Middle frontal gyrus (tissue), 1 donor: ENCODE measurements at regions not wholly inside any gene's neighbourhood (a gene's known extent, or its start where the extent isn't known, plus 50 kb on each side); places are given as distances from the start of the nearest gene placed in this dataset.

ENCODE experiments used
- DNase-seq: peaks from one replicate; pipeline ENCODE4 v3.0.0-alpha.2; 2015; ENCODE audit warnings: low spot score; ENCODE audit errors: extremely low spot score

DNA sequence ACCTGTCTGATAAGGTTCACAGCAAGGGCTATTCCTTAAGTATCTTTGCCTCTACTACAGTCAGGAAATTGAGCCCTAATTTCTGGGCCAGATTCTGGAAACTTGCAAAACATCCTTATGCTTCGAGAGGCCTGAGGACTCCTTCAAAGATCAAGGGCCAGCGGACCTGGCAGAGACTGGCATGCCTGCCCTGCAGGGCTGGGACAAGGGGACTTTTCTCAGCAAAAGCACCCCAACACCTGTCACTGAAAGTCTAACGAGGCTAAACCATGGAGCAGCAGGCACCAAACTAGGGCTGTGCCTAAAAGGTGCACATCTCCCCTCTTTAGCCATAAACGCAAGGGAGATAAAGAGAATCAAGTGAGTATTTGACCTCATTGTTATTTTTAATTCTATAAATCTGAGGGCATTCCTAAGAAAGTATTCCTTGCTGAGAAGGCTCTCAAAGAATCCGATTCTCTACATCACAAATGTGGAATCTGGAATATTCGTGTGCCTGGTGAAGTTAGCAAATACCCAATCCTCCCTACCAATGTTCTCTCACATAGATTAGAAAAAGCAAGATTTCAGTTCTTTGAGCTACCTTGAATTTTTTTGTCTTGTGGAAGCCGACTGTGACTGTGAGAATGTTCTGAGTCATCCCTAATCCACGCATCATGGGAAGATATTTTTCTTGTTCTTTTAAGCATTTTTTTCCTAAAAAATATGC lies 328.2 kb upstream of the NOVA1 start:
- DNase-seq, result peak; percentile 33

DNA sequence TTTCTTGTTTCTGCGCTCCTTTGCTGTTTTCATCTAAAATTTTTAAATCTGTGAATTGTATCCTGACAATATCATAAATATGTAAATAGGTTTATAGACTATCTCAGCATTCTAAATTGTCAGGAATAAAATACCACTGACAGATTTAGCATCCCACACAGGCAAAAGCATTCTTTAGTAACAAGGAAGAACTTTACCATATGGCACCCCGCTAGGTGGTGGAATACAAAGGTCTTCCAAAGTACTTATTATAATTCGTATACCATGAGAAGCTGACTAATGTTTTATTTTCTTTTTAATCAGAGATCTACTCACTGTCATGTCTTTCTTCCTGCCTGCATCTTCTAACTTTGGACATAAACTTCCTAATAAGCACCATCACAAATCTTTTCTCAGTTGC lies 328.8 kb upstream of the NOVA1 start:
- DNase-seq, result peak; percentile 7

DNA sequence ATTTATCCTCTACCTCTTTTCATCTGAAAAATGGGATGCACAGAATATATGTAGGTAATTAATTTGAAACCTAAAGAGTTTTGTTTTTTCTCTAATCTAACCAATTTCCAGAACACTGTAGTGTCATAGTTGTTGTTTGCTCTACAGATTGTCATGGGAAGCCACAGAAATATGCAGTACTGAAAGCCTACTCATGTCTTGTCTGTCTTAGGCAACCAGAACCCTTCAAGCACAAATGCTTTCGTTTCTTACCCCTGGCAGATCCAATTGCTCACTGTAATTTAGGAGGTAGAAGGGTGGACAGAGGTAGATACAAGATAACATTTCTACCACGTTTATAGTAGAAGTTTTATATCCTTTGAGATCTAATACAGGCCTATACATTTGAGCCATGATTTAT lies 330.2 kb upstream of the NOVA1 start:
- no peak for DNase-seq

DNA sequence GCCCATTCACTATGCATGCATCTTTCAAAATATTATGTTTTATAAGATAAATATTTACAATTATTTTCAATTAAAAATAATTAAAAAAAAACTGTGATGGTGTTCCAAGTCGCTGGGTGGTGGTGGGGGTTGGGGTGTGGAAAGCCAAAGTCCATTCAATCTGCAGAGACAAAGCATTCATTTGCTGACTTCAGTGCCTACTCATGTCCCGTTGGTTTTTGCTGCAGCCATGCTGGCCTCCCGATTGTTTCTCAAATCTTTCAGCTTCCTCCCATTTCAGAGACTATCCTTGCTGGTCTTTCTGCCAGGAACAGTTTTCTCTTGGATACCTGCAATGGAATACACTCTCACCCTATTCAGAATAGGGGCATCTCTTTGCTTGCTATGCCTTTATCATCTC lies 331.5 kb upstream of the NOVA1 start:
- DNase-seq, result no peak

DNA sequence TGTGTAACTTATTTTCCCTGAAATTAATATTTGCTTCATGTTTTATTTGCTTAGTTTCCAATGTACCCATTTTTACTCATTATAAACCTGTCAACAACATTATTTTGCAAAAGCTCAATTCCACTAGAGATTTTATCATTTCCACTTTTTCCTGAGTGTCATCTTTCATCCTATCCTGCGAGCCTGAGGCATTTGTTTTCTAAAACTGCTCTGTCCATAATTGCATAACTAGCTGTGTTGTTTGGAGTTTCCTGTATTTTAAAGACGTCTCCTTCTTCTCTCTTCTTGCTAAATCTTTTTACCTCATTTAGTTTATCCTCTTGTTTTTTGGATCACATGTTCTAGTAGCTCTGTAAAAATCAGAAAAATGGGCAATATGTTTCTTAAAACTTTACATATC lies 332.7 kb upstream of the NOVA1 start:
- DNase-seq, result no peak

DNA sequence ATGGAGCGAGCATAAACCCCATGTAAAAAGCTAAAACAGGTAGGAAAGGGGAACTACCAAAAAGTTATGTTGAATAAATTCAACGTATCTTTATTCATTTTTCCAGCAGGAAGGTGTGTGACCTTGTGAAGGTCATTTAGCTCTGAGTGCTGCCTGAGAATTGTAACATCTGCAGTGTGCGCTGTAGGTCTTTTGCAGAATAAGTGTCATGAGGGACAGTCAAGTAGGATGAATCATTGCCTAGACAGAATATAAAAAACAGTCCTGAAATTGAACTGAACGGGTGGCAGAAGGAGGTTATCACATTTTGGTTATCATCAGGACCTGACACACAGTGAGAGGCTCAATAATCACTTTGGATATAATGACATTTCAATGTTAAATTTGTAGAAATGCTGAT lies 334.8 kb upstream of the NOVA1 start:
- no peak for DNase-seq

DNA sequence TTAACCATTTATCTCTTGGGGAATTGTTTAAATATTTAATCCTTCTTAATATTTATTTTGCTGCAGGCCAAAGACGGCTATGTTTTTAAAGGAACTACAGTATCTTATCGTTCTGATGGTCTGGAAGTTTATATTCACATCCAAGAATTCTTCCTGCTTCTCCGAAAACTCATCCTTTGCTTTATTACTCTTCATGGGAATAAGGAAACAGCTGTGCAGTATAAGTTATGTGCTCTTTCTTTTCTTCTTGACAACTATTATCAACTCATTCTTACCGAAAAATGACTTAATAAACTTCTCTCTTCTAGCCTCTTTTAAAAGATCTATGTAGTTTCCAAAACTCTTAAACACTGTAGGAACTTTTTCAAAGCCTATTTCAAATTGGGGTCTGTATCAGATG lies 335.6 kb upstream of the NOVA1 start:
- no peak for DNase-seq

DNA sequence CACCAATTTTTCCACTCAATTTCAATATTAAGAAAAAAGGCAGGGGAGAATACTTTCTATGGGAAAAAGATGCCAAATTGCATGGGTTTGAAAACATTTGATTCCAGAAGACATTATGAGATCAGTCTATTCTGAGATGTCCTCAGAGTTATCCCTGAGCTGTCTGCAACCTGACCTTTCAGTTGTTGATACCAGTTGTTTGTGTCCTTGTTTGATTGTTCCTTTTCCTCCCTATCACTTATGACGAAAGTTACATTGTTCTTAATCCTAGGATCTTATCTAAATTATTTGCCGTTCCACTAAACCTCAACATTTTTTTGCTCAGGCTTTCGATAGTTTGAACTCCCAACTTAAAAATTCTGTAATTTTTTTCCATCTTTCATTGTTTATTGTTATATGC lies 336.3 kb upstream of the NOVA1 start:
- DNase-seq, result no peak

DNA sequence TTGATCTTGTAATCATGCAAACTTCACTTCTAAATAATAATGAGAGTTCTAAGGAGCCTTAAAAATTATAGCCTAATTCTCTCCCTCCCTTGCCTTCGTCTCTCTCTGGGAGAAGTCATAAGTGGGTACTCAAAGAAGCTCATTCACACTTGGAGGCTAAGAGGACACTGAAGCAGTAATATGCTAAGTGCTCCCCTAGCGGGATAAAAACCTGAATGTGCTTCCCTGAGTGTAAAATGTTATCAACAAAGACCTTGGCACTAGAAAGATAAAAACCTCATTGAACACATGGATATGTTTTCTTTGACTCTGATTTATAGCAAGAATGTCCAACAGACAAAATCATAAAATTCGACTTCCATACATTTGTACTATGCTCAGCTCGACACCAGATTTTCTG lies 337.9 kb upstream of the NOVA1 start:
- no peak for DNase-seq

DNA sequence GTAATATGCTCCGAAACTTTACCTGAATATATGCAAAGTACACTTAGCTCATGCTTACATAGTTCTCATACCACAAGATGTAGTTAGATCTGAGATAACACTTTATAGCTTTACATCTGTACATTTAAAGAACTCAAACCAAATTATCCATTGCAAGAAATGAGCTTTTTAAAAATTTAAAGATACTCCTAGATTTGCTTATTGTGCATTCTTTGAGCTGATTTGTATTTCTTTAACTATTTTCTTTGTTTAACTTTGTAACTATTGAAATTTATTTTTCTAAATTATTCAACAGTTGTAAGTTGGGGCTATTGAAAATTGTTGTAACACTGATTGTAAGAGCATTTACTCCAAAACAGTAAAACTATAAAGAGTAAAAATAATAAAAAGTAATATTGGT lies 340.2 kb upstream of the NOVA1 start:
- DNase-seq, result no peak

DNA sequence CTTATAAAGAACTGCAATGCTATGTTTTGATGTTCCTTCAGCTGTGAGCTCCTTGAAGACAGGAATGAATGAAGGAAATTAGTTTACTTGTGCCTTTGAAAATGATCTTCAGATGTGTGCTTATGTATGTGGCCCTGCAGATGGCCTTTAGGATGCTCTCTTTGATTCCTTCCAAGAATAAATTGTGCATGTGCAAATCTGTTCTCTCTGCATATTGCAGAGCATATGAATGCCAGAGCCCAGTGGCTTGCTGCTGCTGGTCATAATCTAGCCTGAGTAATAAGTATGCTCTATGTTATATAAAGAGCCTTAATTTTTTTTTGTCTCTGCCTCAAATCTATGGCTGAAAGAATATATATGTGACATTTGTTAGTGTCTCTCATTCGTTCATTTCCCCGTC lies 341.9 kb upstream of the NOVA1 start:
- DNase-seq, result no peak

DNA sequence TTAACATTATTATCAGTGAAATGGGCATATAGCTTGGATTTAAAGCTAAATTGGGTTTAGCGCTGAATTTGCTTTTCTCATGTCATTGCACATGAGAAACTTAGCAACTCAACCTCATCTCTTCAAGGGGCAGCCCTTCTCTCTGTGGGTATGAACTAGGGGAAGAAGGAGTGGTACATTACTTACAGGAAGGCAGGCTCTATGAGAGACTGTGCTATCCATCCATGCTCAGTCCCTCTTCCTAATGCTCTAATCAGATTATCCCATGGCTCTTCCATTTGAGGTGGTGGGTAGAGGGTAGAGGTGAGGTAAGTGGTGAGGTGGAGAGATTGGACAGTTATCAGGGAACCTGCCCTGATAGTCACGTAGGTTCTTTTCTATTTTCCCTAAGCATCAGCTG lies 343.7 kb upstream of the NOVA1 start:
- no peak for DNase-seq

DNA sequence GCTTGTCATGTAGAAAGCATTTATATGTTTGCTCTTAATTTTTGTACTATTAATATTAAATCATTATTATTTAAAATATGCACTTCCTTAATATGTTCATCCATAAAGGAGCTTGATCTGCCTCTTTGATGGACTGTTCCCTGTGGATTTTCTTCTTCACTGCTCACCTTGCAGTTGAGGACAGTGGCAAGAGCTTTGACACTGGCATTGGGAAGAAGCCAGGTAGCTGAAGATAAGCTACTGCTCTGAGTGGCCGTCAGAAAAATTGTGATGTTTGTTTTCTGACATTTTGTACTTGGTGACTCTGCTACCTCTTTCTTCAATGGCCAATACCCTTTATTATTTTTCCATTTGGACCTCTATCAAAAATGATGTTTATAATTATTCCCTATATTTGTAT lies 349.4 kb upstream of the NOVA1 start:
- no peak for DNase-seq

DNA sequence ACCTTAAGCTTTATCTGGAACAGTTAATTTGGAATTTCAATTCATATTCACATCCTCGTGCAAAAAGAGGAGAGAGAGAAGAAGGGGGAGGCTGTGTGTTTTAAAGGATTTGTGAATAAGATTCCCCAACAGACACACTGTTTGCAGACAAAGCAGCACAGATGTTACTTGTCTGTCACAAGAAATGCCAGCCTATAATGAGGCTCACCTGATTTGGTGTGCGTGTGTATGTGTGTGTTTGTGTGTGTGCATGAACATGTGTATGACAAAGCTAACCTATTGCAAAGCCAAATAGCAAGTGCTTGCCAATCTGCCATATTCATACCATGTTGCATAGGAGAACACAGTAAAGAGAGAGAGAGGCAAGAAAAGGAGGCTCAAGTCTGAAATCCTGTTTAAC lies 361.6 kb upstream of the NOVA1 start:
- no peak for DNase-seq

DNA sequence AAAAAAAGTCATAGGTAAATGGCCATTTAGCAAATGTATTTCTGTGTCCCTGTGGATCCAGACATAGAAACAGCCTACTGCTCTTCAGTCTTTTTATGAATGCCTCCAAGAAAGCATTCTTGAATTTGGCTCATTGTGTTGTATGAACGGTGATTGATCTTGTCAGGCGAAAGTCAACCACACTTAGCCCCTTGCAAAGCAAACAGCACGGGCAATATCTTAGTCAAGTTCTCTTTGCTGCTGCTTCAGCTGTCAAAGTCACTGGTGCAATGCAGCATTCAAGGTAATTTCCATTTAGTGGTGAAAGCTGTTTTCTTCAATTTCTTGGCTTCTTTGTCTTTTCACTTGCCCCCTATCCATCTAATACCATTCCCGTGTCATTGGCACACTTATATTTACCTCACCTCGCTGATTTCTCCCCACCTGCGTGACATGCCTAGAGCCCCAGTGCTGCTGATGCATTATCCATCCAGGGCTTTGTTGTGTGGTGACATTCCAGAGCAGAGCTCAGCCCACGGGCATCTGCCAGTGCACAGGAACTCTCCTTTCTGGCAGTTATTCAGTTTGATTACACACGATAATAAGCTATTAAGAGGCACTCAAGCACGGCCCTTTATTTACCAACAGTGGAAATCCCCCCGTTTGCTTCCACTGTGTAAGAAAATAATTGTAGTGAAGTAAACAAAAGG lies 362.3 kb upstream of the NOVA1 start:
- DNase-seq, result no peak

DNA sequence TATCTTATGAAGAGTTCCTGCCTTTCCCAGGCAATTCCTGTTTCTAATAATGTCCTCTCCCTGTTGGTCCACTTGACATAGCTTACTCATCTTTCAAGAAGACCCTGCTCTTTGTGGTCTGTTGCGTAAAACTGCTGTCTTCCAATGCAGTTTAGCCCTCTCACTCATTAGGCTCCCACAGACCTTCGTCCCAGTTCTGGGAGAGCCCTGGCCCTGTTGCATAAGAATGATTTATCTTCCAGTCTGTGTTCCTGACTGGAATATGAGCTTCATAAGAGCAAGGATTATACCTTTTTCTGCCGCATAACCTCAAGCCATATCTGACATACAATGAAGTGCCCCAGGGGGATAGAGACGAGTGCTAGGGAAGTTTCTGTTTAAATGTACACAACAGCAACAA lies 365.9 kb upstream of the NOVA1 start:
- DNase-seq, result no peak

DNA sequence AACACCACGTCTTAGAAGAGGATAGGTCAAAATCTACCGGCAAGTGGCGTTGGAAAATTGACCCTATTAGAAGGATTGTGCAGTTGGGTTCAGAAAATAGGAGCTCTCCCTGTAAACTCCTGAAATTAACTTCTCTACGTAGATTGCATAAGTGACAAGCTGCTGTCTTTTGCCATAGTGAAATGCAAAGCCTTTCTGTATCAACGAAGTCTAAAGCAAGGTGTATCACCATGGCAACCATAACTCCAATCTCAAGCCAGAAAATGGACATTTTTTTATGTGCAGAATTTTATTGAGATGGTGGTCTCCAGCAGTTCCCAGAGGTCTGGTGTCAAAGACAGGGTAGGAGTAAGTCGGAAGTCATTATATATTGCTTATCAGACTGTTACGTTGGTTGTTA lies 367.7 kb upstream of the NOVA1 start:
- DNase-seq, result no peak

DNA sequence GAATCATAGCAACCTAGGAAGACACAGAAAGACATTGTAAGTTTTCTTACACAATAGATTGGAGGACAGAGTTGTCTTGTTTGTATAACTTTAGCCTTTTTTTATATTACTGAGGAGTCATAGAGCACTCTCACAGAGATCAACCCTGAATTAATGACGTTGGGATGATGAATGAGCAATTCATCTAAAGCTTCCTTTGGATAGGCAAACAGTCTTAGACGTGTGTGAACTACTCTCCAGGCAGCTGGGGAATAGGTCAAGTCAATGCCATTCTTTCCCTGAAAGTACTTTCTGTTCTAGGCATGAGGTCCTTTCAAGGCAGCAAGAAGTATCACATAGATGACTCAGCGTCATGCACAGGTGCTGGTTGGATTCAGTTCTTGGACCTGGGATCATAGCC lies 369.1 kb upstream of the NOVA1 start:
- DNase-seq, result no peak

DNA sequence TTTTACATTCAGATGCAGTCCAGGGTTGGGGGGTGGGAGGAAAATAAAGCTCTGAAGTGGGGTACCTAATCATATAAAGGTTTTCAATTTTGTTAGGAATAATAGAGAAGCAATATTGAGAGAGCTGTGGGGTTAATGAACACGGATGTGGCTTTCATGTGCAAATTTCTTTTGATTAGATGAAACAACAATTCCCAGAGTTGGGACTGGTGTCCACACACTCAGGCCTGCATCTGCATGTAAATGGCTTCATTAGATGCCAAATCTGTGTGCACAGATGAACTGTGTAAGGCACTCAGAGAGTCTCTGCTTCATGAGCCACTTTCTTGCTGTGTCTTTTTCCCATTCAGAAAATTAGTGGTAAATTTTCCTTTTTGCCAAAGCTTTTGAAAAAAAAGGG lies 377.1 kb upstream of the NOVA1 start:
- DNase-seq, result no peak

DNA sequence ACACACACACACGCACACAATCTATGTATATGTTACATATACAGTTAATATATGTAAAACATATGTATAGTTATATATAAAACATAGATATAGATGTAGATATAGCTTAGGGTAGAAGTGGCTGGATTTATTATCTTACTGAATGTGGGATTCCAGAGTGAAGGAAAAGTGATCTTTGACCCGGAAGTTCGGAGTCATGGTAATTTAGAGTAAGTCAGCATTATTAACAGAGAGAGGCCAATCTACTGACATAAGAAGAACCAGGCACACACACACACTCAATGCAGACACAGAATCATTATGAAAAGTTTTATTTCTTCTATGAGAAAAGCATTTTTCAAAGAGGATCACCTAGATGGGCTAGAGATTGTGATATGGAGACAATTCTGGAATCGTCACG lies 384.2 kb upstream of the NOVA1 start:
- no peak for DNase-seq

DNA sequence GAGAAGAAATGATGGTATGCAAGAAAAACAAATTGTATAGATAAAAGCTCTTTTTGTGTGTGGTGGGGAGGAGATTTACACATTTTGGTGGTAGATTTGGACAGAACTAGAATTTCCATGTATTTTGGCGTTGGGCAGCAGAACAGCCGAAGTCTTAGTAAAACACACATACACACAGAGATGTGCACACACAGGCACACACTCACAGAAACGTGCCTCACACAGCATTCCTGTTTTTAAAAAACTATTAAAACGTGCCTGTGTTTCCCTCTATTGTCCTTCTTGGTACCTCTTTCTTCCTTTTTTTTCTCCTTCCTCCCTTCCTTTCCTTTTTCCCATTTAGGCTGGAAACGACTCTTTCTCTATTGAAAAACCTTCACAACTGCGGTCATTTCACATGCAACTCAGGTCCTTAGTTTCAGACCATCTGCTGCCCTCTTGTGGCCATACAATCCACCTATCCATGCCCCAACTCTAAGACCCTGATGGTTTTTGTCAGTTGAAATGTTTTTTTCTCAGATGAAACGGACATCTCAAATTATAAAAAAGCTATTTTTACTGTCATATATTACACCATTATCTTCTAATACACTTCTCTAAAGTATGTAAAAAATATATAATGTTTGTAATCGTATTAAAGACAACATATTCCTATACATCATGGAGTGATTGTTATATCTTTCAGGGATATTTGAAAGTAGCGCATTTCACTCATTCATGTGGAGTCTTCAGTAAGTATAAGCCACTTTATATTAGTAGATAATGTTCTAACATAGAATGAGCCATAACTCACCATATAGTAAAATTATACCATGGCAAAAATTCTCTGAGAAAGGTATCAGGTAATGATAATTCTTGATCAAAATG lies 386.7 kb upstream of the NOVA1 start:
- peak; percentile 56 for DNase-seq

DNA sequence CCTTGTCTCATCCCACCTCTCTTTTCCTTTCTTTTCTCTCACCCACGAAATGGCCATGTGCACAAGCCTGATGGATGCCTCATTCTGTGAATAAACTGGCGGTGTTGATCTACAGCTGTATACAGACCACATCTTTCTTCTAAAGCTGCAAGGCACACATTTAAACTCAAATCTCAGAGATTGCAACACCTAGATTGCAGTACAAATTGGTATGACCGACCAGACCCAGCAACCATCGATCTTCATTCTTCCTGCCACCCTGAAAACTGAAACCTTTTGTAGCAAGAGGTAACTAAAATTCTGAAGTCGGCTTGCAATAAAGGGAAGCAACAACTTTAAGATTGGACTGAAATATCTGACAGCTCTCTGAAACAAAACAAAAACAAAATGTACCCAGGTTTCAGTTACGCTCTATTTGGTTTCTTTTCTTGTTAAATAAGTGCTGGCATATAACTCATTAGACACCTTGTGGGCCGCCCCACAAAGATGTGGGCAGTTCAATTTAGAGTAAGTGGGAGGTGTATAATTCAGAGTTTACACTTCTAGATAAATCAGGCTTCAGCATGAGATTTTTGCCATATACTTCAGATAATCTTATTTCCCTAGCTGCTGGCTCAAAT lies 390.0 kb upstream of the NOVA1 start:
- no peak for DNase-seq
